Astrocyte (in vitro differentiated cells and primary cell): ENCODE measurements at regions not wholly inside any gene's neighbourhood (a gene's known extent, or its start where the extent isn't known, plus 50 kb on each side); places are given as distances from the start of the nearest gene placed in this dataset.

Experiments used
- EZH2 ChIP-seq: IDR thresholded peaks from 2 replicates; pipeline ENCODE4 v1.6.1; 2012; ENCODE audit warnings: mild to moderate bottlenecking, low read length, inconsistent platforms; ENCODE audit not compliant: insufficient read depth
- TF ChIP-seq, protein P1 (sequence below): IDR thresholded peaks from 2 replicates; pipeline ENCODE4 v1.5.1; 2011; ENCODE audit warnings: low read depth, mild to moderate bottlenecking, inconsistent platforms, low read length, moderate library complexity; ENCODE audit not compliant: insufficient read depth

DNA sequence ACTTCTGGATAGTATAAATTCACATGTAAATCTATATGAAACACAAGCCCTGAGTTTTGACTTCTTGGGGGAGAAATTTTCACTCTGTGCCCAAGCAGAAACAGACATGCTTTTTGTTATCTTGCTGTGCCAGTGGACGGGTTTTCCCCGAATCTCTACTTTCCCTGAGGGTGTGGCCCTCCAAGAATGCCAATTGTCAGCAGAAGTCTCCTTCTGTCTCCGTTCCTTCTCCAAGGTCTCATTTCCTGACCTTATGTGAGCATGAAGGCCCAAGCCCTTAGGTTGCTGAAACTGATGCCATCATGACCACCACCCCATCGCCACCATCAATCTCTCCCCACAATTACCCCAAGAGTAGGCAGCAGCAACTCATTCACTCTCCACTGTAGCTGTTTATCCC lies 253.8 kb downstream of the XXYLT1 start:
- TF ChIP-seq, protein P1, sequence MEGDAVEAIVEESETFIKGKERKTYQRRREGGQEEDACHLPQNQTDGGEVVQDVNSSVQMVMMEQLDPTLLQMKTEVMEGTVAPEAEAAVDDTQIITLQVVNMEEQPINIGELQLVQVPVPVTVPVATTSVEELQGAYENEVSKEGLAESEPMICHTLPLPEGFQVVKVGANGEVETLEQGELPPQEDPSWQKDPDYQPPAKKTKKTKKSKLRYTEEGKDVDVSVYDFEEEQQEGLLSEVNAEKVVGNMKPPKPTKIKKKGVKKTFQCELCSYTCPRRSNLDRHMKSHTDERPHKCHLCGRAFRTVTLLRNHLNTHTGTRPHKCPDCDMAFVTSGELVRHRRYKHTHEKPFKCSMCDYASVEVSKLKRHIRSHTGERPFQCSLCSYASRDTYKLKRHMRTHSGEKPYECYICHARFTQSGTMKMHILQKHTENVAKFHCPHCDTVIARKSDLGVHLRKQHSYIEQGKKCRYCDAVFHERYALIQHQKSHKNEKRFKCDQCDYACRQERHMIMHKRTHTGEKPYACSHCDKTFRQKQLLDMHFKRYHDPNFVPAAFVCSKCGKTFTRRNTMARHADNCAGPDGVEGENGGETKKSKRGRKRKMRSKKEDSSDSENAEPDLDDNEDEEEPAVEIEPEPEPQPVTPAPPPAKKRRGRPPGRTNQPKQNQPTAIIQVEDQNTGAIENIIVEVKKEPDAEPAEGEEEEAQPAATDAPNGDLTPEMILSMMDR, result no peak
- no peak for TF ChIP-seq EZH2
